ENCODE measurements at regions not wholly inside any gene's neighbourhood (a gene's known extent, or its start where the extent isn't known, plus 50 kb on each side); places are given as distances from the start of the nearest gene placed in this dataset.

DNA sequence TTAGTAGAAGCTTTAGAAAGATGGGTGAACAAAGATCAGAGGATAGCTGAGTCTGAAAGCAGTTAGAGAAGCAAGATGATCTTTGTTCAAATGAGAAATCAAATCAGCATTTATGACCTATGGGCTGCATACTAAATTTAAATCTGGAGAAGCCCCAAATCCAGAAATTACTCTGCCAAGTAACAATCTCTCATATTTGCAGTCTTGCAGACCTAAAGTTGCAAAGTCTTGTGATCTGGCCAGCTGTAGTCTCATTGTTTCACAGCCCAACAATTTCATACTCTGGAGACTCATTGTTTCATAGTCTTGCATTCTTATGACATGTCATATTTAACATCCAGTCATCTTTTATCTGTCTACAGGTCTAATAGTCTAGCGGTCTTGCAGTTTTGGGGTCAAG, 364.9 kb upstream of the RSPO3 start:
- no peaks in the 10 kb centered on the region for H3K9me3 ChIP-seq (ENCODE audit: control insufficient read depth in 1 of 2, insufficient read depth in 1 of 2, low read depth in 1 of 2, low read length in 2 of 2)
- H4K20me1 ChIP-seq (ENCODE audit: insufficient read depth) = no peaks in the 10 kb centered on the region
- RAD21 ChIA-PET (ENCODE audit: low non-redundant PET in 1 of 2, low total read pairs in 2 of 2, uncharacterized antibody in 2 of 2, unreplicated experiment in 2 of 2) = no interaction called here
- no peak overlapping the region for H2AFZ ChIP-seq (ENCODE audit: low read depth, low read length, poor library complexity, severe bottlenecking)
- CTCF ChIA-PET = interaction anchor here (1.5 to 1.8 kb wide), 2 partner anchors 9 to 16 kb away, joined by 3 to 4 read pairs; no protein-coding TSS in a partner anchor
- no peak overlapping the region for H3K9ac ChIP-seq (ENCODE audit: low read length)
- no peak overlapping the region for H3K27ac ChIP-seq (ENCODE audit: low read depth, low read length)
- no peaks in the 10 kb centered on the region for H3K36me3 ChIP-seq (ENCODE audit: control insufficient read depth in 1 of 2, insufficient read depth in 2 of 2, low read length in 2 of 2)
- ATAC-seq = no peak
- H3K4me3 ChIP-seq (replicated peaks in 1 of 2; ENCODE audit: low read depth in 1 of 2, low read length in 2 of 2) = no peak overlapping the region
- H3K4me1 ChIP-seq (ENCODE audit: control insufficient read depth in 1 of 2, insufficient read depth in 2 of 2, low read length in 2 of 2) = no peaks in the 10 kb centered on the region
- POLR2A ChIA-PET = no interaction called here
- no peak for DNase-seq (ENCODE audit: low read depth, low spot score)
- TF ChIP-seq ZNF274 (IDR thresholded peaks at IDR 0.05; ENCODE audit: low read depth, low read length) (no peak), YY1 (IDR thresholded peaks at IDR 0.05; ENCODE audit: extremely low read depth, insufficient replicate concordance, low read depth, low read length) (no peak), EZH2phosphoT487 (IDR thresholded peaks at IDR 0.05; ENCODE audit: borderline replicate concordance) (no peak), EGR1 (IDR thresholded peaks at IDR 0.05; ENCODE audit: low read depth) (no peak), FOSL1 (IDR thresholded peaks at IDR 0.05; ENCODE audit: low read depth) (no peak), CBX3 (IDR thresholded peaks at IDR 0.05; ENCODE audit: low read depth) (no peak), REST (IDR thresholded peaks at IDR 0.05; ENCODE audit: low read depth) (no peak), ATF3 (IDR thresholded peaks at IDR 0.05) (no peak), SP1 (IDR thresholded peaks at IDR 0.05; ENCODE audit: low read depth) (no peak), EZH2 (IDR thresholded peaks at IDR 0.05) (no peak), POLR2AphosphoS5 (IDR thresholded peaks at IDR 0.05; ENCODE audit: low read depth, low read length) (no peak), JUND (IDR thresholded peaks at IDR 0.05) (no peak), POLR2A (IDR thresholded peaks at IDR 0.05; ENCODE audit: borderline replicate concordance, extremely low read depth, insufficient read depth, insufficient read length) (no peak), RAD21 (IDR thresholded peaks at IDR 0.05; ENCODE audit: low read depth) (no peak), TCF7L2 (IDR thresholded peaks at IDR 0.05; ENCODE audit: borderline replicate concordance, extremely low read depth, insufficient read depth, insufficient read length) (no peak)
- TF ChIP-seq, protein P1, sequence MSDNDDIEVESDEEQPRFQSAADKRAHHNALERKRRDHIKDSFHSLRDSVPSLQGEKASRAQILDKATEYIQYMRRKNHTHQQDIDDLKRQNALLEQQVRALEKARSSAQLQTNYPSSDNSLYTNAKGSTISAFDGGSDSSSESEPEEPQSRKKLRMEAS (IDR thresholded peaks at IDR 0.05) = no peak
- TF ChIP-seq, protein P2, sequence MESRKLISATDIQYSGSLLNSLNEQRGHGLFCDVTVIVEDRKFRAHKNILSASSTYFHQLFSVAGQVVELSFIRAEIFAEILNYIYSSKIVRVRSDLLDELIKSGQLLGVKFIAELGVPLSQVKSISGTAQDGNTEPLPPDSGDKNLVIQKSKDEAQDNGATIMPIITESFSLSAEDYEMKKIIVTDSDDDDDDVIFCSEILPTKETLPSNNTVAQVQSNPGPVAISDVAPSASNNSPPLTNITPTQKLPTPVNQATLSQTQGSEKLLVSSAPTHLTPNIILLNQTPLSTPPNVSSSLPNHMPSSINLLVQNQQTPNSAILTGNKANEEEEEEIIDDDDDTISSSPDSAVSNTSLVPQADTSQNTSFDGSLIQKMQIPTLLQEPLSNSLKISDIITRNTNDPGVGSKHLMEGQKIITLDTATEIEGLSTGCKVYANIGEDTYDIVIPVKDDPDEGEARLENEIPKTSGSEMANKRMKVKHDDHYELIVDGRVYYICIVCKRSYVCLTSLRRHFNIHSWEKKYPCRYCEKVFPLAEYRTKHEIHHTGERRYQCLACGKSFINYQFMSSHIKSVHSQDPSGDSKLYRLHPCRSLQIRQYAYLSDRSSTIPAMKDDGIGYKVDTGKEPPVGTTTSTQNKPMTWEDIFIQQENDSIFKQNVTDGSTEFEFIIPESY (IDR thresholded peaks at IDR 0.05; ENCODE audit: extremely low read depth, insufficient replicate concordance, low read length) = no peak
- BruUV-seq (replicated peaks) = no TSS peak
- no peaks in the 10 kb centered on the region for H3K9me2 ChIP-seq (ENCODE audit: insufficient read depth)
- intact Hi-C loops (cut with micrococcal nuclease) = no loop called here
- no peaks in the 10 kb centered on the region for H3K27me3 ChIP-seq (ENCODE audit: insufficient read depth, low read length)
- no peaks in the 10 kb centered on the region for H3K79me2 ChIP-seq (ENCODE audit: insufficient read depth, low read length)
- no peak overlapping the region for H3K4me2 ChIP-seq (ENCODE audit: low read length)
